ENCODE measurements at regions not wholly inside any gene's neighbourhood (a gene's known extent, or its start where the extent isn't known, plus 50 kb on each side); places are given as distances from the start of the nearest gene placed in this dataset.

DNA sequence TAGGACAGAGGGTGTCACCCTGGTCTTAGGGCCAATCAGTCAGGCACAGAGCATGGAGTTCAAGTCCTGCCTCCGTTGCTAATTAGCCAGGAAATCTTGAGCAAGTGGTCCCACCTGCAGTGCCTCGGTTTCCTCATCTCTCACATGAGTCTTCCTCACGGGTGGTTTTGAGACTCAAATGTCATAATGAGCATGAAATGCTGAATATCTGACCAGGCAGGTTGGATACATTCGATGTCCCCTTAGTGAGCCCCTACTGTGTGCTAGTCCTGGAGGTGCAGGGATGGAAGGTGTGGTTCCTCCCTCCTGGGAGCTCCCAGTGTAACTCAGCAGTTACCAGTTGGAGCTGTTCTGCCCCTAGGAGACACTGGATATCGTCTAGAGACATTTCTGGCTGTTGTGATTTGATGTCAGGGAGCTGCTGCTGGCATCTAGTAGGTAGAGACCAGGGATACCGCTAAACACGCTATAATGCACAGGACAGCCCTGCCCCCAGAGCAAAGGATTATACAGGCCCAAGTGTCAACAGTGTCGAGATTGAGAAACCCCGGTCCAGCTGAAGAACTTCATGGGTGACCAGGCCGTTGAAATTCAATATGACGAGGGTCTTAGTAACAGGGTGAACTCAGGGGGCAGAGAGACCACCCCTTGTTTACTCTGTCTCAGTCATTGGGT lies 118.5 kb upstream of the TWIST2 start:
- Histone ChIP-seq H3K4me1 (no peaks in the 10 kb centered on the region), H3K36me3 (no peaks in the 10 kb centered on the region), H3K27ac (no peak overlapping the region), H3K9me3 (no peaks in the 10 kb centered on the region), H3K27me3 (no peaks in the 10 kb centered on the region), H3K4me3 (no peak overlapping the region)
- 64% methylated on average over 8 of the region's 11 CpGs for WGBS (ENCODE audit: insufficient coverage, low coverage, low lambda C conversion rate, missing lambda C conversion rate)
- TF ChIP-seq POLR2A (IDR thresholded peaks at IDR 0.05): no peak
- TF ChIP-seq, protein P1, sequence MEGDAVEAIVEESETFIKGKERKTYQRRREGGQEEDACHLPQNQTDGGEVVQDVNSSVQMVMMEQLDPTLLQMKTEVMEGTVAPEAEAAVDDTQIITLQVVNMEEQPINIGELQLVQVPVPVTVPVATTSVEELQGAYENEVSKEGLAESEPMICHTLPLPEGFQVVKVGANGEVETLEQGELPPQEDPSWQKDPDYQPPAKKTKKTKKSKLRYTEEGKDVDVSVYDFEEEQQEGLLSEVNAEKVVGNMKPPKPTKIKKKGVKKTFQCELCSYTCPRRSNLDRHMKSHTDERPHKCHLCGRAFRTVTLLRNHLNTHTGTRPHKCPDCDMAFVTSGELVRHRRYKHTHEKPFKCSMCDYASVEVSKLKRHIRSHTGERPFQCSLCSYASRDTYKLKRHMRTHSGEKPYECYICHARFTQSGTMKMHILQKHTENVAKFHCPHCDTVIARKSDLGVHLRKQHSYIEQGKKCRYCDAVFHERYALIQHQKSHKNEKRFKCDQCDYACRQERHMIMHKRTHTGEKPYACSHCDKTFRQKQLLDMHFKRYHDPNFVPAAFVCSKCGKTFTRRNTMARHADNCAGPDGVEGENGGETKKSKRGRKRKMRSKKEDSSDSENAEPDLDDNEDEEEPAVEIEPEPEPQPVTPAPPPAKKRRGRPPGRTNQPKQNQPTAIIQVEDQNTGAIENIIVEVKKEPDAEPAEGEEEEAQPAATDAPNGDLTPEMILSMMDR (IDR thresholded peaks at IDR 0.05): no peak
- intact Hi-C loops (cut with DNase I): no loop called here
- no peak for DNase-seq
- no peak for ATAC-seq

- Histone ChIP-seq H3K27me3 (no peaks in the 10 kb centered on the region), H3K9me3 (no peaks in the 10 kb centered on the region), H3K36me3 (no peaks in the 10 kb centered on the region), H3K4me1 (no peaks in the 10 kb centered on the region), H3K4me3 (no peak overlapping the region), H3K27ac (no peak overlapping the region)
- WGBS (ENCODE audit: insufficient coverage, low coverage, low lambda C conversion rate, missing lambda C conversion rate): 89% methylated on average over 3 of the region's 17 CpGs
- ATAC-seq (peak in 1 of 4 donors; percentile 11), DNase-seq (no peak)
- intact Hi-C loops (cut with DNase I): no loop called here
- TF ChIP-seq, protein P1 (IDR thresholded peaks at IDR 0.05): no peak
These were observed 117.8 kb upstream of the TWIST2 start for GRCh38 chr2:238730001-238730669.

DNA sequence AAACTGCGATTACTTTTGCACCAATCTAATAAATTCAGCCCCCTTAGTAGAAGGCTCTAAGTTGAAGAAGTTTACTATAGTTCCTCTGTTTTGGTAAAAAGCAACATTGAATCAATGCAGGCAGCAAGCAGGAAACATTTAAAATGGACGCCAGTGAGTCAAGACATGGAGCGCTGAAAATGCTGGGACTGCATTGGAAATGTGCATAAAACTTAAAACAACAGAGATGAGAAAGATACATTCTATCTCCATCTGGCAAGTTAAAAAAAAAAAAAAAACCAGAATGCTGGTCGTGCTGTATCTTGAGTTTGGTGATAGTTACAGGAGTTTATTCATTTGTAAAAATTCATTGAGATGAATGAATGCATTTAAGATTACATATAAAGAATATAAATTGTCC lies 117.0 kb upstream of the TWIST2 start:
- ATAC-seq: no peak
- Histone ChIP-seq H3K4me3 (no peak overlapping the region), H3K9me3 (no peaks in the 10 kb centered on the region), H3K27me3 (no peaks in the 10 kb centered on the region), H3K36me3 (no peaks in the 10 kb centered on the region), H3K4me1 (no peaks in the 10 kb centered on the region), H3K27ac (no peak overlapping the region)
- intact Hi-C loops (cut with DNase I): no loop called here
- TF ChIP-seq, protein P1 (IDR thresholded peaks at IDR 0.05): no peak
- TF ChIP-seq POLR2A (IDR thresholded peaks at IDR 0.05): no peak
- no peak for DNase-seq
- 65% methylated on average over 4 of the region's 4 CpGs for WGBS (ENCODE audit: insufficient coverage, low coverage, low lambda C conversion rate, missing lambda C conversion rate)

GRCh38 chr2:238731961-238732360 lies 115.9 kb upstream of the TWIST2 start:
- no peak for TF ChIP-seq POLR2A (IDR thresholded peaks at IDR 0.05)
- TF ChIP-seq, protein P1 (IDR thresholded peaks at IDR 0.05): no peak
- no peak for DNase-seq
- 36% methylated on average over 3 of the region's 3 CpGs for WGBS (ENCODE audit: insufficient coverage, low coverage, low lambda C conversion rate, missing lambda C conversion rate)
- H3K4me3 ChIP-seq: no peak overlapping the region
- no peaks in the 10 kb centered on the region for H3K4me1 ChIP-seq
- no peaks in the 10 kb centered on the region for H3K36me3 ChIP-seq
- ATAC-seq: no peak
- intact Hi-C loops (cut with DNase I): no loop called here
- no peak overlapping the region for H3K27ac ChIP-seq
- no peaks in the 10 kb centered on the region for H3K9me3 ChIP-seq
- H3K27me3 ChIP-seq: no peaks in the 10 kb centered on the region
